D721Med (cell line): ENCODE measurements at regions not wholly inside any gene's neighbourhood (a gene's known extent, or its start where the extent isn't known, plus 50 kb on each side); places are given as distances from the start of the nearest gene placed in this dataset.

ENCODE experiments used
- DNase-seq: peaks from one replicate; pipeline ENCODE4 v3.0.0; 2011; ENCODE audit warnings: low spot score; ENCODE audit not compliant: insufficient read length
- FAIRE-seq: peaks from 2 replicates; lab custom pipeline; 2011; peaks lifted over from hg19 to GRCh38; lab: Jason Lieb, UNC
- TF ChIP-seq, protein P1 (sequence below): IDR thresholded peaks from 2 replicates; pipeline ENCODE4 v1.5.1; 2012; ENCODE audit warnings: mild to moderate bottlenecking, control low read depth; ENCODE audit not compliant: insufficient read depth; ENCODE audit errors: missing control alignments

DNA sequence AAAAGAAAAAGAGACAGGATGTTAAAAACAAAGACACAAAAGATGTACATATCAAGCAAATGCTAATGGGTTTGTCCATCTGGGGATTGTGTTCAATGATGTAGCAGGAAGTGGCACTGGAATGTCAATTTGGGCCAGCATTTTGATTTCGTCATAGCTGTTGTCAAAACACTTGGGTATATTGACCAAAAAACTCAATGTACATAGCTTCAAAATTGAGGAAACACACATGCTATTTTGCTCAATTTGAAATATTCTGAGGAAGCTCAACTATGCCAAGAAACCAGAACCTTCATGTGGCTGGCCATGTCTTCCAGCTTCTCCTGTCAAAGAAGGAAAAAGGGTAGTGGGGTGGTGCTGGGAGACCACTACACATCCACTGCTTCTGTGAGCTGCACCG lies 212.7 kb upstream of the GHITM start:
- TF ChIP-seq, protein P1, sequence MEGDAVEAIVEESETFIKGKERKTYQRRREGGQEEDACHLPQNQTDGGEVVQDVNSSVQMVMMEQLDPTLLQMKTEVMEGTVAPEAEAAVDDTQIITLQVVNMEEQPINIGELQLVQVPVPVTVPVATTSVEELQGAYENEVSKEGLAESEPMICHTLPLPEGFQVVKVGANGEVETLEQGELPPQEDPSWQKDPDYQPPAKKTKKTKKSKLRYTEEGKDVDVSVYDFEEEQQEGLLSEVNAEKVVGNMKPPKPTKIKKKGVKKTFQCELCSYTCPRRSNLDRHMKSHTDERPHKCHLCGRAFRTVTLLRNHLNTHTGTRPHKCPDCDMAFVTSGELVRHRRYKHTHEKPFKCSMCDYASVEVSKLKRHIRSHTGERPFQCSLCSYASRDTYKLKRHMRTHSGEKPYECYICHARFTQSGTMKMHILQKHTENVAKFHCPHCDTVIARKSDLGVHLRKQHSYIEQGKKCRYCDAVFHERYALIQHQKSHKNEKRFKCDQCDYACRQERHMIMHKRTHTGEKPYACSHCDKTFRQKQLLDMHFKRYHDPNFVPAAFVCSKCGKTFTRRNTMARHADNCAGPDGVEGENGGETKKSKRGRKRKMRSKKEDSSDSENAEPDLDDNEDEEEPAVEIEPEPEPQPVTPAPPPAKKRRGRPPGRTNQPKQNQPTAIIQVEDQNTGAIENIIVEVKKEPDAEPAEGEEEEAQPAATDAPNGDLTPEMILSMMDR: no peak
- DNase-seq: no peak
- no peak for FAIRE-seq

DNA sequence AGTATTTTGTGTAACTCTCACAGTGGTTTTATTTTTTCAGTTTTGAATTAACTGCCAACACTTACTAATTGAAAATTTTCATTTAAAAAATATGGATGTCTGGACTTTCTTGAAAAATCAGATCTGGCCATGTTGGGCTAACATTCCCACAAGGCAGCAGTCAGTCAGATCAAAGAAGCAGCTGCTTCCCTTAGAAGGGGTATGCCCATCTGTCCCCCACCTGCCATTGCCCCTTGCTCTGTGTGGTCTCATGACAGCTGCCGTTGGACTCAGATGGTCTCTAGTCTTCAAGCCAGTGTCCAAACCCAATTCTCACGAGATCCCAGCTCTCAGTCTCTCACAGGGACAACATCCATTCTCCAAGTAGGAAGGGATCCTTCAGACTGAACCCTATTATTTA lies 212.1 kb upstream of the GHITM start:
- no peak for DNase-seq
- FAIRE-seq: no peak
- TF ChIP-seq, protein P1: no peak

DNA sequence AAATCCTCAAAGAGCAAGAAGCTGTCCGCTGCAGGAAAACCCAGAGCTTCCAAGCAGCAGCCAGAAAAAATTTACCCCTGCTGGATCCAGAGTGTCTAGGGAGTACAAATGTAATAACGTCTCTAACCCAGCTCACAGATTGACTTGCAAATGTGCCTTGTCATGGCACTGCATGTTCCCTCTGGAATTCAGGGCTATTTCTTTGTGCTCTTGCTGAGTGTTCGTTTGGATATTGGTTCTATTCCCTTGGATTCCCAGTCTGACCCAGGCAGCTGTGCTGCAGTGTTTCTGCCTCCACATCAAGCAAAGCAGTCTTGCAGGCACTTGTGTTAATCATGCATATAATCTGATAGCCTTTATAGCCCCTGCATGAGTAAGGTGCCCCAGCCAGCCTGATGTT lies 209.9 kb upstream of the GHITM start:
- DNase-seq: no peak
- TF ChIP-seq, protein P1: no peak
- no peak for FAIRE-seq

DNA sequence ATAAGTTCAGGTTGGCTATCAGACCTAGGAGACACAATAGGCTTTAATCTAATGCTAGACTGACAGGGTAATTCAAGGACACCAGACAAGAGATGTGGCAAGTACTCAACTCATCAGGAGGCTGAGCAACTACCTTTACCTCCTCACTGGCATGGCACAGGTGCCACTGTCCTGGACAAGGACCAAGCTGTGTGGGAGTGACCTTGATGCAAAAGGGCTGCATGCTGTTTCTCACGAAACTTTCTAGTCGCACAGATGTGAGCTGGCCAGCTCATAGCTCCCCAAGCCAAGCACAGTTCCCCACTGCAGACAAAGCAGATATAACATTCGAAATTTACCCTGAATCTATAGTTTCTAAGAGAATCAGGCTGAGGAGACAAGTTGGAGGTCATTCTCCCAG lies 207.6 kb upstream of the GHITM start:
- DNase-seq: no peak
- TF ChIP-seq, protein P1: no peak
- no peak for FAIRE-seq

DNA sequence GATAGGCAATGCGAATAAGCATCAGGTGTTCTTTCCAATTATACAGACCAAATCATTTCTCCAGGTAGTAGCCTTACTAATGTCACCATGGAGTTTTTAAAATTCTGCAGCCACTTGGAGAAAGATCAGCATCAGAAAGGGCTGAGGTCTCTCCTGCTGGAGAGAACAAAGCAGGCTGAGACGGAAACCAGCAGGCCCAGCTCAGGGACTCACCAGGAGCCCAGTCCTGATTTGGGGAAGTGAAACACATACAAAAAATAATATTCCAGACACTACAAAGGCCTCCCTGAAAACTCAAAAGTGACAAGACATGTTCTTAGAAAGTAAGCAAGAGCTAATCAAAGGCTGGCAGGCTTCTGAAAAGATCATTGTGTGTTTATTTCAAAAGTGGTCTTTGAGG lies 207.1 kb upstream of the GHITM start:
- DNase-seq: no peak
- no peak for FAIRE-seq
- TF ChIP-seq, protein P1: no peak

DNA sequence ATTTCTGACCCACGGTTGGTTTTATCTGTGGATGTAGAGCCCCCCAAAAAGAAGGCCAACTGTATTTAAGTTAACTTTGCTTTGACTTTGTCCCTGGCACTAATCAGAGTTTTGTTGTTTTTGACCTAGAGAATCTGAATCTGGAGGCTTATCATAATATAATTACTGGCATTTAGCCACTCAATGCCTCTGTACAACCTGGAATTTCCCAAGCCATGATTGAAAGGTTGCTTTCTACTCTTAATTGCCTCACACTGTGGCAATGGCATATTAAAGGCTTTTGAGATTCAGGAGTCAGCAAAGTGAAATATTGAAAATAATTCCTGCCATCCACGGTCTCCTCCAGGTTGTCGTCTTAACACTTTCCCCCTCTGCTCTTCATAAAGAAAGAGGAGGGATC lies 205.2 kb upstream of the GHITM start:
- FAIRE-seq (no peak), DNase-seq (no peak)
- TF ChIP-seq, protein P1: no peak

DNA sequence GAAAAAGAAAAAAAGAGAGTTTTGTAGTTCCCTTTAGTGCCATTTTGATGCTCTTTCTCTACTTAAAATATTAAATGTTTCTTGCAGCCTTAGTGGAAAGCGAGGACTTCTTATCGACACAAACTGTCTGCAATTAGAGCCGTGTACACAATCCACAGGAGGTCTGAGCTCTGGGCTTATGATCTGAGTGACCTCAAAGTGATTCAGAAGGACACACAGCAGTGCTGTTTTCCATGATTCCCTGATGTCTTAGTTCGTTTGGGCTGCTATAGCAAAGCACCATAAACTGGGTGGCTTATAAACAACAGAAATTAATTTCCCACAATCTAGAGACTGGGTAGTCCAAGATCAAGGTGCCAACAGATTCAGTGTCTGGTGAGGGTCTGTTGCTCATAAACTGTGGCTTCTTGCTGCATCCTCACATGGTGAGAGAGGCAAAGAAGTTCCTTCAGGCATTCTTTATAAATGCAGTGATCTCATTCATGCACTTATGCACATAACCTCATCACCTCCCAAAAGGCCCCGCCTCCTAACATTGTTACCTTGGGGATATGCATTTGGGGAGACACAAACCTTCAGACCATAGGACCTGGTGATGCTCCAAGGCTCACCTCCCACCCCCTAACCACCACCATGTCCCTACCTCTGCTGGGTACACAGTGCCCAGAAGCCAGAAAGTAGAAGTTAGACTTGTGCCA lies 204.5 kb upstream of the GHITM start:
- TF ChIP-seq, protein P1: no peak

More for the DNA sequence above, 204.5 kb upstream of the GHITM start:
- FAIRE-seq: no peak
- DNase-seq: no peak
